ENCODE measurements at regions not wholly inside any gene's neighbourhood (a gene's known extent, or its start where the extent isn't known, plus 50 kb on each side); places are given as distances from the start of the nearest gene placed in this dataset.

GRCh38 chr7:86152926-86153325, 490.8 kb upstream of the GRM3 start:
- no peak for TF ChIP-seq CTCF (IDR thresholded peaks at IDR 0.05; ENCODE audit: poor library complexity, severe bottlenecking)
- no peak for TF ChIP-seq RAD21 (conservative IDR thresholded peaks at IDR 0.05)
- TF ChIP-seq EZH2 (IDR thresholded peaks at IDR 0.05; ENCODE audit: borderline replicate concordance, insufficient read depth, low read length, poor library complexity, severe bottlenecking) = no peak
- TF ChIP-seq POLR2AphosphoS5 (IDR thresholded peaks at IDR 0.05) = no peak
- no peak for TF ChIP-seq SMC3 (conservative IDR thresholded peaks at IDR 0.05; ENCODE audit: poor library complexity)
- TF ChIP-seq REST (IDR thresholded peaks at IDR 0.05; ENCODE audit: borderline replicate concordance) = no peak
- TF ChIP-seq TAF1 (IDR thresholded peaks at IDR 0.05; ENCODE audit: low read depth) = no peak
